B cell (primary cell): ENCODE measurements at regions not wholly inside any gene's neighbourhood (a gene's known extent, or its start where the extent isn't known, plus 50 kb on each side); places are given as distances from the start of the nearest gene placed in this dataset.

ENCODE experiments used
- ATAC-seq: fragments of 200-7000 bp; cut with Tn5 transposase; one replicate; pipeline ENCODE4 v1.10.0; 2021; ENCODE audit warnings: low read depth, mild to moderate bottlenecking, moderate number of reproducible peaks, moderate library complexity
- CTCF ChIA-PET: fragments of 350-600 bp; sonication (Branson Sonifier 250); formaldehyde crosslinking; loops from one replicate; lab custom pipeline; 2021; ENCODE audit warnings: antibody characterized with exemption, inconsistent platforms; lab: Charles Lee
- POLR2A ChIA-PET: fragments of 350-600 bp; sonication (Branson Sonifier 250); formaldehyde crosslinking; loops from one replicate; lab custom pipeline; 2021; ENCODE audit warnings: antibody characterized with exemption; lab: Charles Lee
- DNase-seq: peaks from one replicate; pipeline ENCODE4 v3.0.0; 2013
- H2AFZ ChIP-seq: 2 replicates; pipeline ENCODE4 v1.6.1; 2012; ENCODE audit warnings: mild to moderate bottlenecking, low read depth, low read length; ENCODE audit not compliant: insufficient read depth, poor library complexity, severe bottlenecking
- H3K27ac ChIP-seq, 2 donors: 1 replicate in 1 of 2; 2 replicates in 1 of 2; pipeline ENCODE4 v1.5.1; 2012 to 2013; ENCODE audit warnings: low read length in 2 of 2, mild to moderate bottlenecking in 2 of 2, moderate library complexity in 1 of 2
- H3K27me3 ChIP-seq, 4 experiments: fragments of 200-600 bp in 1 of 4; sonication (generic) in 1 of 4; replicated peaks in 1 of 4; 1 replicate in 2 of 4; 2 replicates in 2 of 4; pipeline versions ENCODE4 v1.6.1 to v1.7.0; 2013 to 2016; ENCODE audit warnings: low read length in 3 of 4, mild to moderate bottlenecking in 2 of 4, mixed read lengths in 1 of 4, moderate library complexity in 1 of 4; ENCODE audit not compliant: insufficient read depth in 4 of 4, control insufficient read depth in 3 of 4; ENCODE audit errors: control extremely low read depth in 1 of 4
- H3K36me3 ChIP-seq, 2 experiments: replicated peaks in 1 of 2; 1 replicate in 1 of 2; 2 replicates in 1 of 2; pipeline versions ENCODE4 v1.6.1 to v1.7.1; 2013; ENCODE audit warnings: low read length in 1 of 2; ENCODE audit not compliant: insufficient read depth in 2 of 2, control insufficient read depth in 1 of 2; ENCODE audit errors: control extremely low read depth in 1 of 2, extremely low read depth in 1 of 2
- H3K4me1 ChIP-seq, 2 donors: fragments of 200-600 bp in 1 of 2; sonication (generic) in 1 of 2; 1 replicate in 1 of 2; 2 replicates in 1 of 2; pipeline versions ENCODE4 v1.5.1 to v1.6.1; 2013 to 2017; ENCODE audit warnings: low read length in 2 of 2; ENCODE audit not compliant: control insufficient read depth in 2 of 2, insufficient read depth in 2 of 2
- H3K4me2 ChIP-seq: replicated peaks from 2 replicates; pipeline ENCODE3; 2012; ENCODE audit warnings: mild to moderate bottlenecking, low read depth, low read length; ENCODE audit not compliant: poor library complexity, severe bottlenecking
- H3K4me3 ChIP-seq, 5 experiments: fragments of 200-600 bp in 1 of 5; sonication (generic) in 1 of 5; 1 replicate in 3 of 5; 2 replicates in 2 of 5; pipeline versions ENCODE4 v1.5.1 to v1.7.0; 2011 to 2016; ENCODE audit warnings: low read length in 4 of 5, mild to moderate bottlenecking in 4 of 5, low read depth in 2 of 5, control low read depth in 1 of 5, moderate library complexity in 1 of 5; ENCODE audit not compliant: insufficient read depth in 1 of 5; ENCODE audit errors: control extremely low read depth in 1 of 5, extremely low read depth in 1 of 5
- H3K79me2 ChIP-seq: fragments of 200-600 bp; sonication (generic); one replicate; pipeline ENCODE4 v1.6.0; 2016; ENCODE audit warnings: low read length; ENCODE audit not compliant: control insufficient read depth, insufficient read depth
- H3K9ac ChIP-seq: fragments of 200-600 bp; sonication (generic); 2 replicates; pipeline ENCODE4 v1.6.1; 2017; ENCODE audit warnings: mild to moderate bottlenecking, low read length, moderate library complexity
- H3K9me3 ChIP-seq, 3 donors: one replicate each; pipeline versions ENCODE4 v1.6.1 to v1.7.1; 2013; ENCODE audit warnings: low read length in 2 of 3; ENCODE audit not compliant: control insufficient read depth in 2 of 3, insufficient read depth in 1 of 3; ENCODE audit errors: control extremely low read depth in 1 of 3
- H4K20me1 ChIP-seq: 2 replicates; pipeline ENCODE4 v1.6.0; 2012; ENCODE audit warnings: mild to moderate bottlenecking, low read length; ENCODE audit not compliant: insufficient read depth, control insufficient read depth, poor library complexity, severe bottlenecking
- H3K27ac Mint-ChIP-seq: one replicate; pipeline ENCODE4 v1.8.0; 2021; ENCODE audit warnings: mixed read lengths
- H3K27me3 Mint-ChIP-seq: one replicate; pipeline ENCODE4 v1.8.0; 2021; ENCODE audit warnings: mixed read lengths
- H3K4me1 Mint-ChIP-seq: one replicate; pipeline ENCODE4 v1.8.0; 2021; ENCODE audit warnings: mixed read lengths
- H3K4me3 Mint-ChIP-seq: one replicate; pipeline ENCODE4 v1.8.0; 2021; ENCODE audit warnings: mixed read lengths
- H3K9me3 Mint-ChIP-seq: one replicate; pipeline ENCODE4 v1.8.0; 2022; ENCODE audit warnings: mixed read lengths; ENCODE audit not compliant: insufficient read depth
- EZH2 ChIP-seq: IDR thresholded peaks from 2 replicates; pipeline ENCODE4 v1.6.1; 2012; ENCODE audit warnings: borderline replicate concordance, low read depth, mild to moderate bottlenecking, moderate library complexity, low read length; ENCODE audit not compliant: insufficient read depth, poor library complexity, severe bottlenecking
- WGBS: methylation state at CpG from one replicate; pipeline ENCODE4 v1.1.5; 2013; ENCODE audit warnings: missing lambda C conversion rate; ENCODE audit not compliant: insufficient coverage; 5-methylcytosine and 5-hydroxymethylcytosine counted together
- intact Hi-C: fragments of 100-400 bp; cut with micrococcal nuclease; formaldehyde crosslinking; loops from one replicate; pipeline ENCODE4 v1.10.0; 2022
- TF ChIP-seq, protein P1 (sequence below): fragments of 200-600 bp; IDR thresholded peaks from one replicate; pipeline ENCODE4 v1.8.0; 2022; ENCODE audit warnings: antibody characterized with exemption, mild to moderate bottlenecking

DNA sequence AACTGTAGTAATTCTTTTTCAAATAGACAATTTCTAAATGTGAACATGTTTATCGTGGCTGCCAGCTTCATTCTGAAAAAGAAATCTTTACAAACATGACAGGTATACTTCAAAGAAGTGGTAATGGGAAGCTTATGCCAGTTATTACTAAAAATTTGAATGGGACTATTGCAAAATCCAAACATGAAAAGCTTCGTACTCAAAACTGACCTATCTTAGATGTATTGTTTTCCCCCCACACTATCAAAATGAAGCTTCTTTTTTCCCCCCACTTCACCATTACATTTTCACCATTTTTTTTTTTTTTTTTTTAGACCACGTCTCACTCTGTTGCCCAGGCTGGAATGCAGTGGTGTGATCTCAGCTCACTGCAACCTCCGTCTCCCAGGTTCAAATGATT lies 50.4 kb upstream of the SERTAD2 start:
- 100% methylated on average over 1 of the region's 4 CpGs for WGBS
- Histone ChIP-seq H3K4me3 (no peak overlapping the region), H3K79me2 (peaks cover 34% of the 10 kb centered on the region), H3K27ac (no peak overlapping the region), H3K9me3 (no peaks in the 10 kb centered on the region), H3K4me2 (no peak overlapping the region), H2AFZ (no peak overlapping the region), H4K20me1 (no peaks in the 10 kb centered on the region), H3K9ac (no peak overlapping the region), H3K36me3 (no peaks in the 10 kb centered on the region), H3K4me1 (peaks cover 8 to 12% of the 10 kb centered on the region in 2 donors), H3K27me3 (no peaks in the 10 kb centered on the region)
- Mint-ChIP-seq H3K4me1 (peaks cover 13% of the 10 kb centered on the region), H3K4me3 (no peak overlapping the region), H3K27ac (no peak overlapping the region), H3K9me3 (no peaks in the 10 kb centered on the region), H3K27me3 (no peaks in the 10 kb centered on the region)
- DNase-seq, result no peak
- TF ChIP-seq, protein P1, sequence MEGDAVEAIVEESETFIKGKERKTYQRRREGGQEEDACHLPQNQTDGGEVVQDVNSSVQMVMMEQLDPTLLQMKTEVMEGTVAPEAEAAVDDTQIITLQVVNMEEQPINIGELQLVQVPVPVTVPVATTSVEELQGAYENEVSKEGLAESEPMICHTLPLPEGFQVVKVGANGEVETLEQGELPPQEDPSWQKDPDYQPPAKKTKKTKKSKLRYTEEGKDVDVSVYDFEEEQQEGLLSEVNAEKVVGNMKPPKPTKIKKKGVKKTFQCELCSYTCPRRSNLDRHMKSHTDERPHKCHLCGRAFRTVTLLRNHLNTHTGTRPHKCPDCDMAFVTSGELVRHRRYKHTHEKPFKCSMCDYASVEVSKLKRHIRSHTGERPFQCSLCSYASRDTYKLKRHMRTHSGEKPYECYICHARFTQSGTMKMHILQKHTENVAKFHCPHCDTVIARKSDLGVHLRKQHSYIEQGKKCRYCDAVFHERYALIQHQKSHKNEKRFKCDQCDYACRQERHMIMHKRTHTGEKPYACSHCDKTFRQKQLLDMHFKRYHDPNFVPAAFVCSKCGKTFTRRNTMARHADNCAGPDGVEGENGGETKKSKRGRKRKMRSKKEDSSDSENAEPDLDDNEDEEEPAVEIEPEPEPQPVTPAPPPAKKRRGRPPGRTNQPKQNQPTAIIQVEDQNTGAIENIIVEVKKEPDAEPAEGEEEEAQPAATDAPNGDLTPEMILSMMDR, result no peak
- no peak for TF ChIP-seq EZH2
- ATAC-seq, result no peak
- CTCF ChIA-PET, result interaction anchor here (0.7 to 2.5 kb wide), 9 partner anchors 16 to 117 kb away, joined by 3 to 12 read pairs (median 4); partner anchors contain the start of gene SERTAD2
- POLR2A ChIA-PET, result interaction anchor here (0.6 to 1.4 kb wide), 4 partner anchors 23 to 134 kb away, joined by 3 to 10 read pairs (median 5); no protein-coding TSS in a partner anchor
- intact Hi-C loops, result no loop called here

DNA sequence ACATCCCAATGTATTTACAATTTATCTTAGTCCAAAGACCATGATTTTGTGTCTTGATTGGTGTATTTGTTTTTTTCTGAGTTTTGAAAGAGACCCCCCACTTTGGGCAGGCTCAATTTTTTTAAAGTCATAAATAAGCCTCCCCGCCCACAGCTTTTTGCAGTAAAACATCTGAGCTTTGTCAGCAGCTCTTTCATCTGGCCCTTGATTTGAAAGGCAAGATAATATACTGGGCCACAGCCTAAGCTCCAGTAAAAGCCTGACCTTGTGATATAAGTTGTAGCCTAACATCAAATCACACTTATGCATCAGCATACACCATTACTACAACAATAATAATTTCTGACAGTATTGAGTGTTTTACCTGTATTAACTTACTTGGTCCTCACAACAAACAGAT lies 51.3 kb upstream of the SERTAD2 start:
- Histone ChIP-seq H3K27me3 (no peaks in the 10 kb centered on the region), H4K20me1 (no peaks in the 10 kb centered on the region), H3K79me2 (peaks cover 28% of the 10 kb centered on the region), H3K4me3 (no peak overlapping the region), H3K27ac (no peak overlapping the region), H3K9me3 (no peaks in the 10 kb centered on the region), H3K4me1 (peaks cover 0 to 4% of the 10 kb centered on the region in 2 donors), H3K36me3 (no peaks in the 10 kb centered on the region), H2AFZ (no peak overlapping the region), H3K4me2 (no peak overlapping the region), H3K9ac (no peak overlapping the region)
- no peaks in the 10 kb centered on the region for H3K27me3 Mint-ChIP-seq
- H3K4me1 Mint-ChIP-seq, result peaks cover 4% of the 10 kb centered on the region
- ChIA-PET POLR2A (interaction anchor here (0.6 to 1.4 kb wide), 2 partner anchors 46 to 52 kb away, joined by 3 to 10 read pairs; no protein-coding TSS in a partner anchor), CTCF (interaction anchor here (0.9 to 2.5 kb wide), 5 partner anchors 22 to 118 kb away, joined by 3 to 12 read pairs (median 4); partner anchors contain the start of gene SERTAD2)
- no peak overlapping the region for H3K4me3 Mint-ChIP-seq
- H3K27ac Mint-ChIP-seq, result no peak overlapping the region
- TF ChIP-seq, protein P1, result no peak
- TF ChIP-seq EZH2, result no peak
- no peak for ATAC-seq
- DNase-seq, result no peak
- H3K9me3 Mint-ChIP-seq, result no peaks in the 10 kb centered on the region
- no CpG with 5 or more reads among the region's 1 CpG for WGBS
- intact Hi-C loops, result no loop called here
